Right lobe of liver (tissue), 6 donors: ENCODE measurements at regions not wholly inside any gene's neighbourhood (a gene's known extent, or its start where the extent isn't known, plus 50 kb on each side); places are given as distances from the start of the nearest gene placed in this dataset.

ENCODE experiments used
- ATAC-seq, 4 donors: fragments of 200-7000 bp; cut with Tn5 transposase; one replicate each; pipeline ENCODE4 v1.9.1; 2020; ENCODE audit warnings: mild to moderate bottlenecking in 4 of 4, moderate library complexity in 4 of 4
- DNase-seq, 3 donors: peaks; one replicate each; pipeline ENCODE4 v3.0.0-alpha.2; 2020
- H3K27ac ChIP-seq, 3 donors: fragments of 200-600 bp; one replicate each; pipeline ENCODE4 v1.8.0; 2022
- H3K27me3 ChIP-seq, 2 donors: fragments of 200-600 bp; one replicate each; pipeline ENCODE4 v1.8.0; 2022
- H3K36me3 ChIP-seq, 4 donors: fragments of 200-600 bp; sonication (generic) in 1 of 4; one replicate each; pipeline versions ENCODE4 v1.5.1 to v1.8.0; 2017 to 2022; ENCODE audit warnings: control low read depth in 1 of 4
- H3K4me1 ChIP-seq, 4 donors: fragments of 200-600 bp; sonication (generic) in 1 of 4; one replicate each; pipeline versions ENCODE4 v1.5.1 to v1.8.0; 2017 to 2022; ENCODE audit warnings: control low read depth in 1 of 4
- H3K4me3 ChIP-seq, 3 donors: fragments of 200-600 bp; one replicate each; pipeline ENCODE4 v1.8.0; 2022
- H3K9me3 ChIP-seq, 4 donors: fragments of 200-600 bp; sonication (generic) in 1 of 4; one replicate each; pipeline versions ENCODE4 v1.5.1 to v1.8.0; 2017 to 2022; ENCODE audit warnings: control low read depth in 1 of 4
- CTCF ChIP-seq, 4 donors: fragments of 200-600 bp in 3 of 4; fragments of 450-650 bp in 1 of 4; IDR thresholded peaks; one replicate each; pipeline versions ENCODE4 v1.5.1 to v1.8.0; 2016 to 2022; ENCODE audit warnings: antibody characterized with exemption in 4 of 4, mild to moderate bottlenecking in 2 of 4
- POLR2A ChIP-seq: fragments of 450-650 bp; IDR thresholded peaks from one replicate; pipeline ENCODE4 v1.6.1; 2017; ENCODE audit warnings: antibody characterized with exemption, mild to moderate bottlenecking
- WGBS: methylation state at CpG from one replicate; pipeline ENCODE4 v1.1.6; 2018; ENCODE audit warnings: low coverage, low lambda C conversion rate; ENCODE audit not compliant: insufficient coverage; ENCODE audit errors: missing lambda C conversion rate; 5-methylcytosine and 5-hydroxymethylcytosine counted together
- intact Hi-C, 2 donors: fragments of 100-400 bp; cut with DNase I; formaldehyde crosslinking; loops; one replicate each; pipeline versions ENCODE4 v1.11.2 to v1.14.1; 2022
- donor health status: DM: no; HTN: yes; CAD: no.
- donor health status: DM: no; HTN: no; CAD: no.
- donor health status: DM: no; HTN: no; CAD: no.
- donor health status: DM: no; HTN: yes; CAD: no.
- donor health status: DM: no; HTN: yes; CAD: no.

DNA sequence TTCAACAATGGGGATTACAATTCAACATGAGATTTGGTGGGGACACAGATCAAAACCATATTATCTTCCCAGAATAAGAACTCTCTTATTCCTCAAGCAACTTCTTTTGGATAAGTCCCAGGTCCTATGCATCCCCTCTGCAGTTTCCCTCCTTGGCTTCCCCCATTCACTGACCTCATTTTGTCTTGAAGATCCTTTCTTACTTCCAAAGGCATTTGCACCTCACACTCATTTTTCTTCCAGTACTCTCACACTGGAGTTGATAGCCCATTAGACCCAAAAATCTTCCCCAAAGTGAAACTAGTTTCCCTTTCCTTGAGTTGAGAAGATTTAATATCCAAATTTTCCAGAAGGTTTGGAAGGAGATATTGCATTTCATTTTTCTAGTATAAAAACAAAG, 178.0 kb upstream of the DAPK1 start:
- Histone ChIP-seq H3K36me3 (no peaks in the 10 kb centered on the region), H3K27ac (no peak overlapping the region), H3K4me1 (no peaks in the 10 kb centered on the region), H3K9me3 (no peaks in the 10 kb centered on the region), H3K4me3 (no peak overlapping the region), H3K27me3 (no peaks in the 10 kb centered on the region)
- DNase-seq: no peak
- intact Hi-C loops: loop anchor here (10.0 kb wide), 3 partner anchors 65 to 835 kb away; no protein-coding TSS in a partner anchor
- no peak for ATAC-seq
- TF ChIP-seq CTCF (IDR thresholded peaks at IDR 0.05) (no peak), POLR2A (no peak)

GRCh38 chr9:87320146-87320884, 177.4 kb upstream of the DAPK1 start:
- no peaks in the 10 kb centered on the region for H3K4me1 ChIP-seq
- H3K27me3 ChIP-seq: no peaks in the 10 kb centered on the region
- no peak overlapping the region for H3K4me3 ChIP-seq
- ATAC-seq (no peak), DNase-seq (no peak)
- intact Hi-C loops: loop anchor here (10.0 kb wide), 2 partner anchors 706 to 836 kb away; no protein-coding TSS in a partner anchor
- 59% methylated on average over 2 of the region's 2 CpGs for WGBS
- TF ChIP-seq POLR2A (no peak), CTCF (IDR thresholded peaks at IDR 0.05) (no peak)
- H3K27ac ChIP-seq: no peak overlapping the region
- H3K9me3 ChIP-seq: no peaks in the 10 kb centered on the region
- no peaks in the 10 kb centered on the region for H3K36me3 ChIP-seq

GRCh38 chr9:87322840-87323635, 174.6 kb upstream of the DAPK1 start:
- H3K27ac ChIP-seq: no peak overlapping the region
- no peaks in the 10 kb centered on the region for H3K27me3 ChIP-seq
- no peak for DNase-seq
- ATAC-seq: no peak
- intact Hi-C loops: loop anchor here (10.0 kb wide), 2 partner anchors 708 to 838 kb away; no protein-coding TSS in a partner anchor
- no peak overlapping the region for H3K4me3 ChIP-seq
- WGBS: 60% methylated on average over 5 of the region's 5 CpGs
- H3K4me1 ChIP-seq: no peaks in the 10 kb centered on the region
- no peaks in the 10 kb centered on the region for H3K36me3 ChIP-seq
- TF ChIP-seq CTCF (IDR thresholded peaks at IDR 0.05) (no peak), POLR2A (no peak)
- H3K9me3 ChIP-seq: no peaks in the 10 kb centered on the region

- no peaks in the 10 kb centered on the region for H3K27me3 ChIP-seq
- intact Hi-C loops: loop anchor here (10.0 kb wide), 2 partner anchors 709 to 839 kb away; no protein-coding TSS in a partner anchor
- ATAC-seq (no peak), DNase-seq (no peak)
- no peak overlapping the region for H3K27ac ChIP-seq
- H3K4me1 ChIP-seq: no peaks in the 10 kb centered on the region
- H3K4me3 ChIP-seq: no peak overlapping the region
- no peaks in the 10 kb centered on the region for H3K36me3 ChIP-seq
- no peaks in the 10 kb centered on the region for H3K9me3 ChIP-seq
- no peak for TF ChIP-seq CTCF (IDR thresholded peaks at IDR 0.05)
- no peak for TF ChIP-seq POLR2A
- 35% methylated on average over 2 of the region's 2 CpGs for WGBS
Observed at GRCh38 chr9:87323928-87324327, 173.7 kb upstream of the DAPK1 start.
